ENCODE measurements at regions not wholly inside any gene's neighbourhood (a gene's known extent, or its start where the extent isn't known, plus 50 kb on each side); places are given as distances from the start of the nearest gene placed in this dataset.

DNA sequence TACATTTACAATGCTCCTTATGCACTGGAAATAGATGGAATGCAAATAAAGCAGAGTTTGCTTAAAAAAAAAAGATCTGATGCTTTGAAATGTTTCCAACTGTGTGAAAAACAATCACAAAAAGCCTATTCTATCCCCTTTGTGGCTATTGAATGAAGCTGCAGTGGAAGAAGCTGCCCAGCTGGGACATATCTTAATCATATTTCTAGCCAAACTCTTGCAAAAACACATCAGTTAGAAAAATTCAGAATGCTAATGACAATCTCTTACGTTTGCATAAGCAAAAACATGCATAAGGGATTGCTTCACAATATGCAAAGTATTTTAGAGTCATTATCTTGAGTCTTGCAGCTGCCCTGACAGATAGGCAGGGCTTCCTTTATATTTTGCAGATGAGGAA, 526.4 kb upstream of the USP24 start:
- no peak for DNase-seq (ENCODE audit: low read depth)
- TF ChIP-seq, protein P1, sequence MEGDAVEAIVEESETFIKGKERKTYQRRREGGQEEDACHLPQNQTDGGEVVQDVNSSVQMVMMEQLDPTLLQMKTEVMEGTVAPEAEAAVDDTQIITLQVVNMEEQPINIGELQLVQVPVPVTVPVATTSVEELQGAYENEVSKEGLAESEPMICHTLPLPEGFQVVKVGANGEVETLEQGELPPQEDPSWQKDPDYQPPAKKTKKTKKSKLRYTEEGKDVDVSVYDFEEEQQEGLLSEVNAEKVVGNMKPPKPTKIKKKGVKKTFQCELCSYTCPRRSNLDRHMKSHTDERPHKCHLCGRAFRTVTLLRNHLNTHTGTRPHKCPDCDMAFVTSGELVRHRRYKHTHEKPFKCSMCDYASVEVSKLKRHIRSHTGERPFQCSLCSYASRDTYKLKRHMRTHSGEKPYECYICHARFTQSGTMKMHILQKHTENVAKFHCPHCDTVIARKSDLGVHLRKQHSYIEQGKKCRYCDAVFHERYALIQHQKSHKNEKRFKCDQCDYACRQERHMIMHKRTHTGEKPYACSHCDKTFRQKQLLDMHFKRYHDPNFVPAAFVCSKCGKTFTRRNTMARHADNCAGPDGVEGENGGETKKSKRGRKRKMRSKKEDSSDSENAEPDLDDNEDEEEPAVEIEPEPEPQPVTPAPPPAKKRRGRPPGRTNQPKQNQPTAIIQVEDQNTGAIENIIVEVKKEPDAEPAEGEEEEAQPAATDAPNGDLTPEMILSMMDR (IDR thresholded peaks at IDR 0.05; ENCODE audit: insufficient read depth, low read depth, low read length, missing control alignments), result no peak

GRCh38 chr1:55735106-55735505, 519.9 kb upstream of the USP24 start:
- TF ChIP-seq, protein P1 (IDR thresholded peaks at IDR 0.05; ENCODE audit: insufficient read depth, low read depth, low read length, missing control alignments), result no peak
- DNase-seq (ENCODE audit: low read depth), result no peak
- H3K4me3 ChIP-seq (ENCODE audit: low read depth, low read length), result no peak overlapping the region

More for the DNA sequence above, 526.4 kb upstream of the USP24 start:
- H3K4me3 ChIP-seq (ENCODE audit: low read depth, low read length), result no peak overlapping the region

DNA sequence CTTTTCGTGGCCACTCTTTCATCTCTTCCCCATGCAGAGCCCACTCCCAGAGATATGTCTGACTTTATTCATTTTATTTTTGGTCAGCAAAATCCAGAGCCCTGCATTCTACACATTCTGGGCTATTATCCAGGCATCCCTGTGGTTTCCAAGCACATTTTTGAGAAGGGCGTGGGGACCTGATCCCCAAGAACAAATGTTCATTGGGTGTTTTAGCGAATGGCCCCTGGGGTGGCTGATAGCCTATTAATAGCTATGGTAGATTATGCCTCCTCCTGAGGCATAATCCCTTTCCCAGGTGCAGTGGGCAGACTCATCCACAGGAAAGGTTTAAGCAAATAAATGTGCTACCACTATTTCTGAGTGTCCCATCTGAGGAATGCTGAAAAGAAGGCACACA, 511.8 kb upstream of the USP24 start:
- H3K4me3 ChIP-seq (ENCODE audit: low read depth, low read length), result no peak overlapping the region
- TF ChIP-seq, protein P1 (IDR thresholded peaks at IDR 0.05; ENCODE audit: insufficient read depth, low read depth, low read length, missing control alignments), result no peak
- DNase-seq (ENCODE audit: low read depth), result no peak

- TF ChIP-seq, protein P1 (IDR thresholded peaks at IDR 0.05; ENCODE audit: insufficient read depth, low read depth, low read length, missing control alignments), result no peak
- no peak for DNase-seq (ENCODE audit: low read depth)
- no peak overlapping the region for H3K4me3 ChIP-seq (ENCODE audit: low read depth, low read length)
Observed at GRCh38 chr1:55725378-55725777, 510.2 kb upstream of the USP24 start.

DNA sequence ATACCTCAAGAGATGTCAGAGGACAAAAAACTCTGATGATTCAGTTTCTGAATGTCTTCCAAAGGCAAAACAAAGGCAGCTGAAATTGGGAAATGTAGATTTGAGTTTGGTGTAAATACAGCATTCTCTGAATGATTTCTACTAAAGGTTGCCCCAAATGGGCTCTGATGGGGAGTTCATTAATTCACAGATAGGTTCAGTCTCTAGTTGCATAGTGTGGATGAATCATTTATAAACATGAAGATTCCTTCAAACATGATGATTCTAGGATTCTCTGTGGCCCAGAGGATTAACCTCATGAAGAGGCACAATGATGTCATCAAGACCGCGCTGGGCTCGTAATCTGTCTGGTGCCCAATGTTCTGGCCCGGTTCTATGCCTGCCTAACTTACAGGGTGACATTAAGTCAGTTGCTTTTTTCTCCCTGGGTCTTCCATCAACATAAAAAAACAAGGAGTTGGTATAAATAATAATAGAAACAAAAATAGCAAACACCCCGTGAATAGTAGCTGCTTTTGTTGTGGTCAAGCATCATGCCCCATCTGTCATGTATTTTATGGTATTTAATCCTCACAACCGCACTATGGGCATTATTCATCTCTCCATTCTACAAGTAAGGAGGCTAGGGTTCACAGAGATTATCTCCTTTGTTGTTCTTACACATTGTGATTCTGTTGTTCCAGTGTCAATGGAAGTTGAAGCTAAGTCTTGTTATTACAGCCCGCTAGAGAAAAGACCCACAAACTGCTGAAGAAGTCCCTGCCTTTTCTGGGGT, 509.6 kb upstream of the USP24 start:
- TF ChIP-seq, protein P1 (IDR thresholded peaks at IDR 0.05; ENCODE audit: insufficient read depth, low read depth, low read length, missing control alignments), result no peak
- DNase-seq (ENCODE audit: low read depth), result no peak
- H3K4me3 ChIP-seq (ENCODE audit: low read depth, low read length), result no peak overlapping the region

DNA sequence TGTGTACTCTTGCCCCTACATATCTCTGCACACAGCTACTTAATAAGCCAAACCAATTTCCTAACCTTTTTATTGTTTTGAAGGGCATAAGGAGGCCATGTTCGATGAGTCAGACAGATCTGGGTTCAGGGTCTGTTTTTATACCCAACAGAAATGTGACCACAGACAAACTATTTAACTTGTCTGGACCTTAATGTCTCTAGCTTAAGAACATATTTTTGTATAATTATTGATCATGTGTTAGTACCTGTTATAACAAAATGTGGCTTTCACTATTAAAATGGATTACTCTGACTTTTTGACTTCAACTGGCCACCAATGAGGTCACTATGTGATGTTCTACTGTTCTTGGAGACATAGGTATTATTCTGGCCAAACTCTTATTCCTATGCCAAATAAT, 507.8 kb upstream of the USP24 start:
- H3K4me3 ChIP-seq (ENCODE audit: low read depth, low read length), result no peak overlapping the region
- no peak for DNase-seq (ENCODE audit: low read depth)
- TF ChIP-seq, protein P1 (IDR thresholded peaks at IDR 0.05; ENCODE audit: insufficient read depth, low read depth, low read length, missing control alignments), result no peak

DNA sequence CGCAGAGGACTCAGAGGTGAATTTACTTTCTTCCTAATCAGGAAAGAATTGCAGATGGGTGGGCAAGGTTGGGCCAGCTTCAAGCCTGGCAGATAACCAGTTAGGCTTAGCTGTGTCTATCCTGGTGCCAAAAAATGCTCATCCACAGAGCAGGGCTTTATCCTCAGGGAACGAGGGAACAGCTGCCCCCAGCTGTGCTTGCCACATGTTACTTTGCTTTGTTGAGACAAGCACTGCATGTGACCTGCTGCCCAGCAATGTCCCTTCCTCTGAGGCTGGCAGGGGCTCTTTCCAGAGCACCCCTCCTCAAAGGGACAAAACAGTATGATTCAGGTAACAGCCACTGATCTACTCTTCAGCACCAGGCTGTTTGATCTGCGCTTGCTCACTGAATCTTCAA, 505.1 kb upstream of the USP24 start:
- no peak for DNase-seq (ENCODE audit: low read depth)
- TF ChIP-seq, protein P1 (IDR thresholded peaks at IDR 0.05; ENCODE audit: insufficient read depth, low read depth, low read length, missing control alignments), result no peak
- H3K4me3 ChIP-seq (ENCODE audit: low read depth, low read length), result no peak overlapping the region
